GOT3 (cell line): ENCODE measurements at regions not wholly inside any gene's neighbourhood (a gene's known extent, or its start where the extent isn't known, plus 50 kb on each side); places are given as distances from the start of the nearest gene placed in this dataset.

ENCODE experiments used
- DNase-seq: peaks from one replicate; lab custom pipeline; 2025; ENCODE audit warnings: mixed read lengths; lab: John Stamatoyannopoulos, UW

- no peak for DNase-seq
Measured at GRCh38 chr1:244347942-244348341, 103.8 kb downstream of the ADSS2 start.

- no peak for DNase-seq
Measured at GRCh38 chr1:244349103-244349531, 102.6 kb downstream of the ADSS2 start.

DNA sequence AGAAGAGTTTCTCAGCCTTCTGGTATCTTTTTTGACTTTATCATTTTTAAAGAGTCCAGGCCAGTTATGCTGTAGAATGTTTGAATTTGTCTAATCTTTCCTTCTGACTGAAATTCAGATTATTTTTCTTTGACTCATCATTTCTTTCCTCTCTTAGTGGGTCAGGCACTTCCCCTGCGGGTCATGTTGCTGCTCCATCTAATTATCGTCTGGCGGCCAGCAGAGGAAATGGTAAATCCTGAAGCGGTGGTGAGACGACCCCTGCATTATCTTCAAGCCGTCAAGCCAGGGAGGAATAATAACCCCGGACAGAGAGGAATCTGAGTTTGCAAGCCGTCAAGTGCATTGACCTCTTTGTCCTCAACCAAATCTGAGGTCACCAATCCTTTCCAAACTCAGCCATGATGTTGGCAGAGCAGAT lies 102.1 kb downstream of the ADSS2 start:
- DNase-seq = no peak

GRCh38 chr1:244350027-244350426 lies 101.7 kb downstream of the ADSS2 start:
- no peak for DNase-seq

DNA sequence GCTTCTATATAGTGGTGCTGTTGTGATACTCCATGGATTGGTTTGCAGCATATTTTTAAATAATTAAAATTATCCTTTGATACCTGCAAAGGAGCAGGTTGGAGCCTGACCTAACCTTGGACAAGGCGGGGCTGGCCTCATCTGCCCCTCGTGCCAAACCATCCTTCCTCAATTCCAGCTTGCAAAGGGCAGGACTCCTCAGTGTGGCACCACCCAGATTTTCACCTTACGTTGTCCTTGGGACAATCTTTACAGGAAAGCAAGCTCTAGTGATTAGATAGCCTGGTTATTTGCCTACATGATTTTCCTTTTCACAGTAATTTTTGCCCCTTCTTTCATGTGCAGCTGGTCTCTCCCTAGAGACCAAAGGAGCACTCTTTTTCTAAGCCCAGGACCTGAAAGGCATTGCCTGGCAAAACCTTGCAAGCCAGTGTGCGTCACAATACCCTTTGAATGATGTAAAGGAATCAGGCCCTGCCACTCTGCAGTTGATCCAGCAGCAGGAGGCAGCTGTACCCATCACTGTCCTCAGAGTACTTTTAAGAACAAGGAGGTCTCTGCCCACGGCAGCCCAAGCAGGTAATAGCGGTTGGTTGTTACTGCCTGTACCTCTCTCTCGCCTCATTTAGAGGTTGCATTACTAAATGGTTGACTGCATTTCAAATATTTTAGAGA lies 99.4 kb downstream of the ADSS2 start:
- DNase-seq = no peak

- DNase-seq = peak; percentile 92
Measured at GRCh38 chr1:244353551-244354091, 98.1 kb downstream of the ADSS2 start.

DNA sequence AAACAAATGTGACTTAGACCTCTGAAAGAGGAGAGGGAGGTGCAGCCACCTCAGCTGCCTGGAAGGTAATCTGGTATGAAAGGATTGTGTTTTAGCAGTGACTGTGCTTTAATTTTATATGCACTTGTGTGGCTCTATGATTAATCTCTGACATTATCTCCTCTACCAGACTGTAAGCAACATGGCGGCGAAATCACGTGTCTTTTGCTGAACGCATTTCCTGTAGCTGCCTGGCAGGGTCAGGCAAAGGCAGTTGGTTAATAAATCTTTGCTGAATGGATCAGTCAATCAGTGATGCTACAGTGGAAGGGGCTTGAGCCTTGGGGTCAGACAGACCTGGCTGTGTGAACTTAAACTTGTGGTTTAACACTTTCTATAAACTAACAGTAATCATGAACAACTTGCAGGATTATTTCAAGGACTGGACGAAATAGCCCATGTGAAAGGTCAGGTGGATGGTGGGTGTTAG lies 96.9 kb downstream of the ADSS2 start:
- DNase-seq = no peak

- no peak for DNase-seq
Measured at GRCh38 chr1:244356376-244356775, 95.3 kb downstream of the ADSS2 start.
